GM13976 (cell line): ENCODE measurements at regions not wholly inside any gene's neighbourhood (a gene's known extent, or its start where the extent isn't known, plus 50 kb on each side); places are given as distances from the start of the nearest gene placed in this dataset.

Experiments
- DNase-seq: peaks from one replicate; pipeline ENCODE4 v3.0.0; 2012; ENCODE audit warnings: low spot score
- in situ Hi-C: fragments of 300-500 bp; cut with MboI; formaldehyde crosslinking; loops from one replicate; pipeline ENCODE4 v1.12.0; 2022; ENCODE audit warnings: low sequenced_read_pairs, mixed read lengths, inconsistent platforms; ENCODE audit not compliant: unreplicated experiment
- TF ChIP-seq, protein P1 (sequence below): IDR thresholded peaks from 2 replicates; pipeline ENCODE4 v1.5.1; 2012; ENCODE audit warnings: borderline replicate concordance, mild to moderate bottlenecking; ENCODE audit not compliant: insufficient read depth; ENCODE audit errors: extremely low read depth, missing control alignments, control extremely low read depth

DNA sequence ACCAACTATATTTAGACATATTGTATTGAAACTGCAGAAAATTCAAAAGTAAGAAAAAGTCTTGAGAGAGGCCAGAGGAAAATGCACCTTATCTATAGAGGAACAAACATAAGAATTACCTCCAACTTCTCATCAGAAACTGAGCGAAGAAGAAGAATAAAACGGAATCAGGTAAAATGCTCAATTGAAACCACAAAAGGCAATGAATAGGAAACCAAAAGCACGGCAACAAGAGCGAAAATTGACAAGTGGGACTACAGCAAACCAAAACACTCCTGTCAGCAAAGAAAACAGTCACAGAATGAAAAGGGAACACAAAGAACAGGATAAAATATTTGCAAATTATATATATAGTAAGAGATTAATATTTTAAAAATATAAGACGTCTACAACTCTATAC lies 61.9 kb upstream of the PARP11 start:
- TF ChIP-seq, protein P1, sequence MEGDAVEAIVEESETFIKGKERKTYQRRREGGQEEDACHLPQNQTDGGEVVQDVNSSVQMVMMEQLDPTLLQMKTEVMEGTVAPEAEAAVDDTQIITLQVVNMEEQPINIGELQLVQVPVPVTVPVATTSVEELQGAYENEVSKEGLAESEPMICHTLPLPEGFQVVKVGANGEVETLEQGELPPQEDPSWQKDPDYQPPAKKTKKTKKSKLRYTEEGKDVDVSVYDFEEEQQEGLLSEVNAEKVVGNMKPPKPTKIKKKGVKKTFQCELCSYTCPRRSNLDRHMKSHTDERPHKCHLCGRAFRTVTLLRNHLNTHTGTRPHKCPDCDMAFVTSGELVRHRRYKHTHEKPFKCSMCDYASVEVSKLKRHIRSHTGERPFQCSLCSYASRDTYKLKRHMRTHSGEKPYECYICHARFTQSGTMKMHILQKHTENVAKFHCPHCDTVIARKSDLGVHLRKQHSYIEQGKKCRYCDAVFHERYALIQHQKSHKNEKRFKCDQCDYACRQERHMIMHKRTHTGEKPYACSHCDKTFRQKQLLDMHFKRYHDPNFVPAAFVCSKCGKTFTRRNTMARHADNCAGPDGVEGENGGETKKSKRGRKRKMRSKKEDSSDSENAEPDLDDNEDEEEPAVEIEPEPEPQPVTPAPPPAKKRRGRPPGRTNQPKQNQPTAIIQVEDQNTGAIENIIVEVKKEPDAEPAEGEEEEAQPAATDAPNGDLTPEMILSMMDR: no peak
- in situ Hi-C loops: no loop called here
- no peak for DNase-seq

DNA sequence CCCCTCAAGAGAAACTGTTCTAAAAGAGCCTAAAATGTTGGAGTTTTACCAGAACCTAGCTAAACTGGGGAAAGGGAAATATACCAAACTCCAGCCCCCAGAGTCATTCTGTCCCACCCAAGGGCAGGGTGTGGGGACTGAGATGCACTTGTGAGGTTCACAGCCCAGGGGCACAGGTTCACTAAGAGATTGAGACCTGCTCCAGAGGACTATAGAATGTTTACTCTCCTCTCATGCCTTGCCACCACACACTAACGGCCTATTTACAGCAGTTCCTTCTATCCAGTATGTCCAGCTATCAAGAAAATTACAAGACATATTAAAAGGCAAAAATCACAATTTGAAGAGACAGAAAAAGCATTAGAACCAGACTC lies 60.6 kb upstream of the PARP11 start:
- no peak for DNase-seq
- in situ Hi-C loops: no loop called here
- TF ChIP-seq, protein P1: no peak

DNA sequence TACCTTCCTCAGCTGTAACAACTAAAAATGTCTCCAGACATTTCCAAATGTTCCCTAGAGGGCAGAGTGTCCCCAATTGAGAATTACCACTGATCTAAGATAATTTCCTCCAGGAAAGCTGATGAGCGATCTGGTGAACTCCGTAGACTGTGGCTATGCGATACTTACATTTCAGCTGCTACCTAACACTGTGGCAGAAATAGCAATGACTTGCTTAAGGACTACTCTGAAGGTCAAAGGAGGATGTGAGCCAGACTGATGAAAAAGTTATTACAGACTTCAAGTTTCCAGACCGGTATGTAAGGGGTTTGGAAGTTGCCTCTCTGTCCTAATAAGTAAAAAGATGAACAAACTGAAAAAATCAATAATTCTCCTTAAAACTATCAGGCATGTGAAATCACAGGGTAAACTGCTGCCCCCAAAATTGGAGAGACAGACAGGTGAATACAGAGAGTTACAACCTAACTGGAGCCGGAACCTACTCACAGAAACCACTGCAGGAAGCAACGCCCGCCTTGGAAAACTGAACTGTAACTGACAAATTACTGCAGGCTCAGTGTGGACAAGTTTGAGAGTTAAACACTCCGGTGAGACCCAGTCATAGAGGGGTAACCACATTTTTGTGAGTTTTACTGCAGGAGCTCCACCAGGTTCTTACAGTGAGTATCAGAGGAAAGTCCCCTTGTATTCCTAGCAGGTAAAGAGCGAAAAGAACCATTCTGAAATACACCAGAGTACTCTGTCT lies 60.0 kb upstream of the PARP11 start:
- DNase-seq: no peak
- in situ Hi-C loops: no loop called here
- TF ChIP-seq, protein P1: no peak

DNA sequence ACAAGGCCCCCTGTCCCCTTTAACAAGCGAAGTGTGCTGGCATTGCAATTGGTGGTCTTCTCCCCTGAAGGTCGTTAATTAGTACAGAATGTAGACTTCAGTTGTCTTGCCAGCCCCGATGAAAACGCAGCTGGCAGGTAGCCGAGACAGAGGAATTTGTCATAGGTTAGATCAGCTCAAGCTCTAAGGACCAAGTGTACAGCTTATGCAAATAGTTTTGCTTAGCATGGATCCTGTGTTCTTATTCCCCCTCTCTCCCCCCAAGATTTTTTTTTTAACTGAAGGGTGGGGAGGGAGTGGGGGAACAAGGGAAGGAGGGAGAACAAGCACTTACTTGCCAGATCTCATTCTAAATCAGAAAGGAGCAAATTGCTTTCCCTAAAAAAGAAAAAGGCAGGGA lies 58.6 kb upstream of the PARP11 start:
- no peak for DNase-seq
- TF ChIP-seq, protein P1: no peak
- in situ Hi-C loops: no loop called here

DNA sequence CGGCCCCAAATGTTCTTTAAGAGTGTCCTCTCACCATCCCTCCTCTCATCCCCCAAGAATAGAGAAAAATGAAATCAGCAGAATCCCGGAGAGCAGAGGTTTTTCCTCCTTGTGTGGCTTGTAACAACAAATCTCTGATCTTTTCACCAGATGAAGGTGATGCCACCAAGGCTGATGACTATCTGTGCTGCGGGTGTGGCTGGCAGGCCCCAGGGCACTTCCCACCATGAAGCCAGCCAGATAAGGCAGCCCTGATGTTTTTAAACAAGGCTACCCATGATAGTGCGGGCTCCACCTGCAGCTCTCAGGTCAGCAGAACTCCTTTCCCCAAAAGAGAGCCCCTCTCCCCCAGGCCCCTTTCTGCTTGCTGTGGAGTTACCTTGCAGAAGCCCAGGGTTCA lies 58.0 kb upstream of the PARP11 start:
- no peak for DNase-seq
- in situ Hi-C loops: no loop called here
- TF ChIP-seq, protein P1: no peak

DNA sequence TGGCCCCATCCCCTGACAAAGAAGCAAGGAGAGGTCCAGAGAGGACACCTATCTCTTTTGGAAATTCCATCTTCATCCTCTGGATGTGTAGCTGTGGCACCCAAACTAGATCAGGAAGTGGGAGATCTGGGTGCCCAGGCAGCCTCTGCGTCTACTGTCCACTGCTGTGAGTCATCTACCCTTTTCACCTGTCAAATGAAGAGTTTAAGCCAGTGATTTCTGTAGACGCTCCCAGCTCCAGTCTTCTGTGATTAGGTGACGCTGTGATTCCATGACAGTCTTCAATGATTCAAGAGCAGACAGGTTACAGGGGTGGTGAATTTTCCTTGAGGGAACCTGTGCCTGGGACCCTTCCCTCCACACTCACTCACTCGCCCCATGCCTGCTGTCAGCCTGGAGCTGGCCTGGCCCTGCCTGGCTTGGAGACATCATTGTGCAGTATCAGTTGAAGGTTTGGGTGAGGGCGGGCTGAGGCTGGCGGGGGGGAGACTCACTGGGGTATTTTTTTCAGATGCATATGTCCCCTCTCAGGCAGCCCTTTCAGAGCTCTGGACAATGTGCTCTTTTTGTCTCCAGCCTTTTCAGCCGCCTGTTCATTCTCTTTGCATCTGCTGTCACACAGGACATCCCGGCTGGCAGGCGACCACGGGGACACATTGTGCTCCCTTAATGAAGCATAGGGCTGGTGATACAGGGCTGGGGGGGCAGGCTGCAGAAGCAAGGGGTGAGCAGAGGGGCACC lies 56.8 kb upstream of the PARP11 start:
- TF ChIP-seq, protein P1: no peak
- in situ Hi-C loops: no loop called here
- DNase-seq: no peak
